OCI-LY7 (cell line): ENCODE measurements at regions not wholly inside any gene's neighbourhood (a gene's known extent, or its start where the extent isn't known, plus 50 kb on each side); places are given as distances from the start of the nearest gene placed in this dataset.

ENCODE experiments used
- CTCF ChIP-seq: fragments of 200-600 bp; sonication (generic); conservative IDR thresholded peaks from 2 replicates; pipeline ENCODE4 v1.5.1; 2014; ENCODE audit warnings: mild to moderate bottlenecking, antibody characterized with exemption, low read length, moderate library complexity, mixed read lengths
- EZH2phosphoT487 ChIP-seq: fragments of 200-600 bp; sonication (generic); IDR thresholded peaks from 2 replicates; pipeline ENCODE4 v1.6.1; 2018; ENCODE audit warnings: low read depth, borderline replicate concordance, mild to moderate bottlenecking, mixed run types, antibody characterized with exemption, low read length, moderate library complexity, mixed read lengths

GRCh38 chr3:59300733-59301132 lies 250.9 kb upstream of the CFAP20DC start:
- TF ChIP-seq CTCF (no peak), EZH2phosphoT487 (no peak)
